ENCODE measurements at regions not wholly inside any gene's neighbourhood (a gene's known extent, or its start where the extent isn't known, plus 50 kb on each side); places are given as distances from the start of the nearest gene placed in this dataset.

- Histone ChIP-seq H3K4me3 (ENCODE audit: insufficient read depth, low read depth, low read length) (no peak overlapping the region), H3K27me3 (ENCODE audit: insufficient read depth, low read length) (no peaks in the 10 kb centered on the region), H3K4me1 (ENCODE audit: insufficient read depth, low read length) (no peaks in the 10 kb centered on the region), H3K27ac (ENCODE audit: low read depth, low read length) (no peak overlapping the region), H3K79me2 (ENCODE audit: insufficient read depth, low read length) (no peaks in the 10 kb centered on the region), H2AFZ (ENCODE audit: low read depth, low read length) (no peak overlapping the region), H3K4me2 (ENCODE audit: low read length) (no peak overlapping the region), H4K20me1 (ENCODE audit: insufficient read depth, low read length) (no peaks in the 10 kb centered on the region), H3K9ac (ENCODE audit: low read length) (no peak overlapping the region), H3K36me3 (ENCODE audit: insufficient read depth, low read length) (no peaks in the 10 kb centered on the region), H3K9me3 (ENCODE audit: insufficient read depth, low read depth, low read length) (no peaks in the 10 kb centered on the region)
- TF ChIP-seq, protein P1, sequence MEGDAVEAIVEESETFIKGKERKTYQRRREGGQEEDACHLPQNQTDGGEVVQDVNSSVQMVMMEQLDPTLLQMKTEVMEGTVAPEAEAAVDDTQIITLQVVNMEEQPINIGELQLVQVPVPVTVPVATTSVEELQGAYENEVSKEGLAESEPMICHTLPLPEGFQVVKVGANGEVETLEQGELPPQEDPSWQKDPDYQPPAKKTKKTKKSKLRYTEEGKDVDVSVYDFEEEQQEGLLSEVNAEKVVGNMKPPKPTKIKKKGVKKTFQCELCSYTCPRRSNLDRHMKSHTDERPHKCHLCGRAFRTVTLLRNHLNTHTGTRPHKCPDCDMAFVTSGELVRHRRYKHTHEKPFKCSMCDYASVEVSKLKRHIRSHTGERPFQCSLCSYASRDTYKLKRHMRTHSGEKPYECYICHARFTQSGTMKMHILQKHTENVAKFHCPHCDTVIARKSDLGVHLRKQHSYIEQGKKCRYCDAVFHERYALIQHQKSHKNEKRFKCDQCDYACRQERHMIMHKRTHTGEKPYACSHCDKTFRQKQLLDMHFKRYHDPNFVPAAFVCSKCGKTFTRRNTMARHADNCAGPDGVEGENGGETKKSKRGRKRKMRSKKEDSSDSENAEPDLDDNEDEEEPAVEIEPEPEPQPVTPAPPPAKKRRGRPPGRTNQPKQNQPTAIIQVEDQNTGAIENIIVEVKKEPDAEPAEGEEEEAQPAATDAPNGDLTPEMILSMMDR (IDR thresholded peaks at IDR 0.05; ENCODE audit: insufficient read depth, low read depth, low read length): no peak
- TF ChIP-seq EZH2 (IDR thresholded peaks at IDR 0.05; ENCODE audit: insufficient read depth, low read length): no peak
- H3K27ac Mint-ChIP-seq (ENCODE audit: unreplicated experiment): no peak overlapping the region
- H3K9me3 Mint-ChIP-seq (ENCODE audit: unreplicated experiment): peaks cover 2% of the 10 kb centered on the region
- DNase-seq (ENCODE audit: low read depth): no peak
- H3K4me1 Mint-ChIP-seq (ENCODE audit: low read depth, unreplicated experiment): peaks cover 10% of the 10 kb centered on the region
- no peaks in the 10 kb centered on the region for H3K36me3 Mint-ChIP-seq (ENCODE audit: low read depth, unreplicated experiment)
- no peak overlapping the region for H3K4me3 Mint-ChIP-seq (ENCODE audit: unreplicated experiment)
- H3K27me3 Mint-ChIP-seq (ENCODE audit: low read depth, unreplicated experiment): peaks cover 6% of the 10 kb centered on the region
- FAIRE-seq: no peak
Measured at GRCh38 chr13:22053053-22053452, 382.2 kb downstream of the FGF9 start.

GRCh38 chr13:22055259-22055658, 384.4 kb downstream of the FGF9 start:
- TF ChIP-seq, protein P1 (IDR thresholded peaks at IDR 0.05; ENCODE audit: insufficient read depth, low read depth, low read length): no peak
- no peak for TF ChIP-seq EZH2 (IDR thresholded peaks at IDR 0.05; ENCODE audit: insufficient read depth, low read length)
- Mint-ChIP-seq H3K36me3 (ENCODE audit: low read depth, unreplicated experiment) (no peaks in the 10 kb centered on the region), H3K9me3 (ENCODE audit: unreplicated experiment) (peaks cover 3% of the 10 kb centered on the region), H3K4me3 (ENCODE audit: unreplicated experiment) (no peak overlapping the region), H3K27ac (ENCODE audit: unreplicated experiment) (no peak overlapping the region), H3K4me1 (ENCODE audit: low read depth, unreplicated experiment) (peaks cover 13% of the 10 kb centered on the region), H3K27me3 (ENCODE audit: low read depth, unreplicated experiment) (peaks cover 4% of the 10 kb centered on the region)
- H3K9me3 ChIP-seq (ENCODE audit: insufficient read depth, low read depth, low read length): no peaks in the 10 kb centered on the region
- no peak overlapping the region for H2AFZ ChIP-seq (ENCODE audit: low read depth, low read length)
- no peaks in the 10 kb centered on the region for H3K36me3 ChIP-seq (ENCODE audit: insufficient read depth, low read length)
- no peak overlapping the region for H3K4me3 ChIP-seq (ENCODE audit: insufficient read depth, low read depth, low read length)
- no peak overlapping the region for H3K27ac ChIP-seq (ENCODE audit: low read depth, low read length)
- no peak overlapping the region for H3K4me2 ChIP-seq (ENCODE audit: low read length)
- H3K79me2 ChIP-seq (ENCODE audit: insufficient read depth, low read length): no peaks in the 10 kb centered on the region
- H3K4me1 ChIP-seq (ENCODE audit: insufficient read depth, low read length): no peaks in the 10 kb centered on the region
- H3K27me3 ChIP-seq (ENCODE audit: insufficient read depth, low read length): no peaks in the 10 kb centered on the region
- no peaks in the 10 kb centered on the region for H4K20me1 ChIP-seq (ENCODE audit: insufficient read depth, low read length)
- no peak overlapping the region for H3K9ac ChIP-seq (ENCODE audit: low read length)
- FAIRE-seq: no peak
- no peak for DNase-seq (ENCODE audit: low read depth)

- no peak overlapping the region for H3K9ac ChIP-seq (ENCODE audit: low read length)
- no peak overlapping the region for H3K27ac ChIP-seq (ENCODE audit: low read depth, low read length)
- H3K4me3 ChIP-seq (ENCODE audit: insufficient read depth, low read depth, low read length): no peak overlapping the region
- TF ChIP-seq, protein P1 (IDR thresholded peaks at IDR 0.05; ENCODE audit: insufficient read depth, low read depth, low read length): no peak
- TF ChIP-seq EZH2 (IDR thresholded peaks at IDR 0.05; ENCODE audit: insufficient read depth, low read length): no peak
- no peaks in the 10 kb centered on the region for H3K27me3 ChIP-seq (ENCODE audit: insufficient read depth, low read length)
- Mint-ChIP-seq H3K4me1 (ENCODE audit: low read depth, unreplicated experiment) (peaks cover 18% of the 10 kb centered on the region), H3K27ac (ENCODE audit: unreplicated experiment) (no peak overlapping the region), H3K4me3 (ENCODE audit: unreplicated experiment) (no peak overlapping the region), H3K27me3 (ENCODE audit: low read depth, unreplicated experiment) (peaks cover 2% of the 10 kb centered on the region), H3K36me3 (ENCODE audit: low read depth, unreplicated experiment) (no peaks in the 10 kb centered on the region), H3K9me3 (ENCODE audit: unreplicated experiment) (peaks cover 5% of the 10 kb centered on the region)
- H3K79me2 ChIP-seq (ENCODE audit: insufficient read depth, low read length): no peaks in the 10 kb centered on the region
- H4K20me1 ChIP-seq (ENCODE audit: insufficient read depth, low read length): no peaks in the 10 kb centered on the region
- FAIRE-seq (no peak), DNase-seq (ENCODE audit: low read depth) (no peak)
- H3K4me2 ChIP-seq (ENCODE audit: low read length): no peak overlapping the region
- H3K36me3 ChIP-seq (ENCODE audit: insufficient read depth, low read length): no peaks in the 10 kb centered on the region
- no peaks in the 10 kb centered on the region for H3K4me1 ChIP-seq (ENCODE audit: insufficient read depth, low read length)
- no peak overlapping the region for H2AFZ ChIP-seq (ENCODE audit: low read depth, low read length)
- peaks cover 4% of the 10 kb centered on the region for H3K9me3 ChIP-seq (ENCODE audit: insufficient read depth, low read depth, low read length)
Measured at GRCh38 chr13:22060187-22060586, 389.3 kb downstream of the FGF9 start.
